ENCODE measurements at regions not wholly inside any gene's neighbourhood (a gene's known extent, or its start where the extent isn't known, plus 50 kb on each side); places are given as distances from the start of the nearest gene placed in this dataset.

GRCh38 chr1:182003953-182004586 lies 57.4 kb downstream of the ZNF648 start:
- Mint-ChIP-seq H3K27me3 (ENCODE audit: low read depth) (peaks cover 3% of the 10 kb centered on the region), H3K4me3 (no peak overlapping the region), H3K4me1 (no peaks in the 10 kb centered on the region), H3K27ac (ENCODE audit: unreplicated experiment) (no peak overlapping the region), H3K9me3 (peaks cover 10% of the 10 kb centered on the region), H3K36me3 (ENCODE audit: low read depth) (no peaks in the 10 kb centered on the region)
- no peak for DNase-seq (ENCODE audit: low read depth, low spot score)
- TF ChIP-seq CTCF (conservative IDR thresholded peaks at IDR 0.05) = peak; percentile 41

GRCh38 chr1:182003025-182003725 lies 58.3 kb downstream of the ZNF648 start:
- DNase-seq (ENCODE audit: low read depth, low spot score) = no peak
- peaks cover 6% of the 10 kb centered on the region for H3K9me3 Mint-ChIP-seq
- no peak overlapping the region for H3K4me3 Mint-ChIP-seq
- H3K4me1 Mint-ChIP-seq = no peaks in the 10 kb centered on the region
- no peak for TF ChIP-seq CTCF (conservative IDR thresholded peaks at IDR 0.05)
- H3K36me3 Mint-ChIP-seq (ENCODE audit: low read depth) = no peaks in the 10 kb centered on the region
- peak overlapping the region; percentile 95 for H3K27ac Mint-ChIP-seq (ENCODE audit: unreplicated experiment)
- H3K27me3 Mint-ChIP-seq (ENCODE audit: low read depth) = peaks cover 3% of the 10 kb centered on the region

- DNase-seq (ENCODE audit: low read depth, low spot score) = no peak
- Mint-ChIP-seq H3K9me3 (peaks cover 4% of the 10 kb centered on the region), H3K27me3 (ENCODE audit: low read depth) (peaks cover 3% of the 10 kb centered on the region), H3K4me1 (no peaks in the 10 kb centered on the region), H3K4me3 (no peak overlapping the region), H3K36me3 (ENCODE audit: low read depth) (no peaks in the 10 kb centered on the region), H3K27ac (ENCODE audit: unreplicated experiment) (no peak overlapping the region)
- no peak for TF ChIP-seq CTCF (conservative IDR thresholded peaks at IDR 0.05)
Measured at GRCh38 chr1:182002570-182002969, 58.9 kb downstream of the ZNF648 start.

- H3K36me3 Mint-ChIP-seq (ENCODE audit: low read depth) = no peaks in the 10 kb centered on the region
- peaks cover 3% of the 10 kb centered on the region for H3K27me3 Mint-ChIP-seq (ENCODE audit: low read depth)
- H3K4me3 Mint-ChIP-seq = no peak overlapping the region
- no peak for DNase-seq (ENCODE audit: low read depth, low spot score)
- peaks cover 4% of the 10 kb centered on the region for H3K4me1 Mint-ChIP-seq
- H3K9me3 Mint-ChIP-seq = no peaks in the 10 kb centered on the region
- no peak for TF ChIP-seq CTCF (conservative IDR thresholded peaks at IDR 0.05)
- no peak overlapping the region for H3K27ac Mint-ChIP-seq (ENCODE audit: unreplicated experiment)
Measured at GRCh38 chr1:181998858-181999257, 62.7 kb downstream of the ZNF648 start.

- H3K27me3 Mint-ChIP-seq (ENCODE audit: low read depth) = no peaks in the 10 kb centered on the region
- no peaks in the 10 kb centered on the region for H3K36me3 Mint-ChIP-seq (ENCODE audit: low read depth)
- H3K9me3 Mint-ChIP-seq = no peaks in the 10 kb centered on the region
- no peak overlapping the region for H3K27ac Mint-ChIP-seq (ENCODE audit: unreplicated experiment)
- TF ChIP-seq CTCF (conservative IDR thresholded peaks at IDR 0.05) = no peak
- peaks cover 12% of the 10 kb centered on the region for H3K4me1 Mint-ChIP-seq
- DNase-seq (ENCODE audit: low read depth, low spot score) = no peak
- no peak overlapping the region for H3K4me3 Mint-ChIP-seq
Measured at GRCh38 chr1:181992072-181992471, 69.4 kb downstream of the ZNF648 start.
